ENCODE measurements at regions not wholly inside any gene's neighbourhood (a gene's known extent, or its start where the extent isn't known, plus 50 kb on each side); places are given as distances from the start of the nearest gene placed in this dataset.

- Mint-ChIP-seq H3K4me1 (no peaks in the 10 kb centered on the region; the same call in 2 of the 3 replicates), H3K27ac (no peak overlapping the region), H3K36me3 (ENCODE audit: low read depth) (no peaks in the 10 kb centered on the region; the same call in 2 of the 3 replicates), H3K9me3 (peaks cover 6% of the 10 kb centered on the region; the same call in 2 of the 3 replicates), H3K4me3 (no peak overlapping the region), H3K27me3 (ENCODE audit: insufficient read depth, low read depth, poor library complexity) (peaks cover 8% of the 10 kb centered on the region)
- H4K20me1 ChIP-seq (replicated peaks; ENCODE audit: insufficient read depth) = no peaks in the 10 kb centered on the region
- 0 out of 2 replicates have a peak overlapping the region, but pooled peaks have one; percentile 38 for H2AFZ ChIP-seq
- H3K9me2 ChIP-seq (ENCODE audit: insufficient read depth) = 0 out of 2 replicates have a peak, but pooled peaks cover 7% of the 10 kb centered on the region
- H3K36me3 ChIP-seq (ENCODE audit: insufficient read depth) = no peaks in the 10 kb centered on the region
- H3K4me3 ChIP-seq = no peak overlapping the region
- no peaks in the 10 kb centered on the region for H3F3A ChIP-seq (replicated peaks; ENCODE audit: low read depth)
- DNase-seq (ENCODE audit: low spot score) = no peak
- H3K27me3 ChIP-seq (ENCODE audit: insufficient read depth) = no peaks in the 10 kb centered on the region
- H3K4me1 ChIP-seq (ENCODE audit: insufficient read depth) = no peaks in the 10 kb centered on the region
- TF ChIP-seq NANOG (IDR thresholded peaks at IDR 0.05; ENCODE audit: borderline replicate concordance) (no peak), CTCF (conservative IDR thresholded peaks at IDR 0.05; ENCODE audit: low read depth in 2 of 2) (no peak), CREB1 (CRISPR knock-in tag; IDR thresholded peaks at IDR 0.05; ENCODE audit: low read depth) (no peak), JUNB (IDR thresholded peaks at IDR 0.05; ENCODE audit: unreplicated experiment) (no peak), STAT1 (IDR thresholded peaks at IDR 0.05; ENCODE audit: unreplicated experiment) (no peak), EZH2 (IDR thresholded peaks at IDR 0.05; ENCODE audit: low read depth, unreplicated experiment) (no peak)
- no peak overlapping the region for H3K27ac ChIP-seq (ENCODE audit: low read depth)
- ATAC-seq = no peak
- H3K79me2 ChIP-seq (replicated peaks; ENCODE audit: insufficient read depth) = no peaks in the 10 kb centered on the region
- no peak overlapping the region for H3K4me2 ChIP-seq
Observed at GRCh38 chr10:124279882-124280281, 138.8 kb downstream of the OAT start.

GRCh38 chr10:124279298-124279697 is 139.4 kb downstream of the OAT start:
- Histone ChIP-seq H2AFZ (no peak overlapping the region), H3F3A (replicated peaks; ENCODE audit: low read depth) (no peaks in the 10 kb centered on the region), H3K27ac (ENCODE audit: low read depth) (no peak overlapping the region), H3K9me2 (ENCODE audit: insufficient read depth) (0 out of 2 replicates have a peak, but pooled peaks cover 7% of the 10 kb centered on the region), H3K27me3 (ENCODE audit: insufficient read depth) (no peaks in the 10 kb centered on the region), H3K79me2 (replicated peaks; ENCODE audit: insufficient read depth) (no peaks in the 10 kb centered on the region), H3K4me1 (ENCODE audit: insufficient read depth) (no peaks in the 10 kb centered on the region), H3K4me3 (no peak overlapping the region), H3K4me2 (no peak overlapping the region), H3K36me3 (ENCODE audit: insufficient read depth) (no peaks in the 10 kb centered on the region), H4K20me1 (replicated peaks; ENCODE audit: insufficient read depth) (no peaks in the 10 kb centered on the region)
- Mint-ChIP-seq H3K36me3 (ENCODE audit: low read depth) (no peaks in the 10 kb centered on the region; the same call in 2 of the 3 replicates), H3K9me3 (peaks cover 9% of the 10 kb centered on the region; the same call in 2 of the 3 replicates), H3K4me3 (no peak overlapping the region), H3K4me1 (no peaks in the 10 kb centered on the region; the same call in 2 of the 3 replicates), H3K27me3 (ENCODE audit: insufficient read depth, low read depth, poor library complexity) (peaks cover 8% of the 10 kb centered on the region), H3K27ac (no peak overlapping the region)
- DNase-seq (ENCODE audit: low spot score) = no peak
- no peak; the same call in 2 of the 3 replicates for ATAC-seq
- no peak for TF ChIP-seq ZNF462 (CRISPR knock-in tag; IDR thresholded peaks at IDR 0.05)
- no peak for TF ChIP-seq POLR2AphosphoS5 (IDR thresholded peaks at IDR 0.05; ENCODE audit: low read depth)
- TF ChIP-seq REST (IDR thresholded peaks at IDR 0.05; ENCODE audit: unreplicated experiment) = no peak
